Astrocyte (in vitro differentiated cells and primary cell): ENCODE measurements at regions not wholly inside any gene's neighbourhood (a gene's known extent, or its start where the extent isn't known, plus 50 kb on each side); places are given as distances from the start of the nearest gene placed in this dataset.

Source experiments
- CTCF ChIP-seq: IDR thresholded peaks from 2 replicates; pipeline ENCODE4 v1.5.1; 2011; ENCODE audit warnings: low read depth, mild to moderate bottlenecking, inconsistent platforms, low read length, moderate library complexity; ENCODE audit not compliant: insufficient read depth
- EZH2 ChIP-seq: IDR thresholded peaks from 2 replicates; pipeline ENCODE4 v1.6.1; 2012; ENCODE audit warnings: mild to moderate bottlenecking, low read length, inconsistent platforms; ENCODE audit not compliant: insufficient read depth

- TF ChIP-seq CTCF = no peak
- no peak for TF ChIP-seq EZH2
Measured at GRCh38 chr22:49580024-49580423, 247.6 kb downstream of the BRD1 start.
